ENCODE measurements at regions not wholly inside any gene's neighbourhood (a gene's known extent, or its start where the extent isn't known, plus 50 kb on each side); places are given as distances from the start of the nearest gene placed in this dataset.

- TF ChIP-seq CTCF (IDR thresholded peaks at IDR 0.05) (no peak), ZFX (IDR thresholded peaks at IDR 0.05; ENCODE audit: borderline replicate concordance) (no peak)
Observed at GRCh38 chr4:156591679-156592078, 379.9 kb downstream of the PDGFC start.

All from 22Rv1 (cell line).